HCT116 (cell line): ENCODE measurements at regions not wholly inside any gene's neighbourhood (a gene's known extent, or its start where the extent isn't known, plus 50 kb on each side); places are given as distances from the start of the nearest gene placed in this dataset.

Experiments
- ATAC-seq: fragments of 200-7000 bp; cut with Tn5 transposase; 2 replicates; pipeline ENCODE4 v1.9.1; 2020; ENCODE audit warnings: mild to moderate bottlenecking, moderate library complexity
- BruUV-seq: library from RNA; stranded (reverse); fragments of 400-500 nt; replicated peaks from 2 replicates; lab custom pipeline; 2021; lab: Mats Ljungman, UMichigan
- CTCF ChIA-PET: fragments of 300-600 bp; sonication (Branson Sonifier 250); formaldehyde crosslinking; loops from one replicate; lab custom pipeline; 2021; ENCODE audit warnings: antibody characterized with exemption; lab: Charles Lee
- POLR2A ChIA-PET: fragments of 300-600, 350-600 bp; sonication (Branson Sonifier 250); formaldehyde crosslinking; loops from one replicate; lab custom pipeline; 2021; ENCODE audit warnings: antibody characterized with exemption; lab: Charles Lee
- RAD21 ChIA-PET, 2 experiments: fragments of 300-600 bp; sonication (Branson Sonifier 250); formaldehyde crosslinking; loops; one replicate each; lab custom pipeline; 2023; ENCODE audit warnings: low total read pairs in 2 of 2; ENCODE audit not compliant: uncharacterized antibody in 2 of 2, unreplicated experiment in 2 of 2, low non-redundant PET in 1 of 2; lab: Charles Lee
- DNase-seq: peaks from one replicate; pipeline ENCODE4 v3.0.0-alpha.2; 2010; ENCODE audit warnings: low read depth, low spot score
- H2AFZ ChIP-seq: fragments of 200-600 bp; shearing (Covaris generic), sonication (generic); 2 replicates; pipeline ENCODE4 v1.6.1; 2017; ENCODE audit warnings: low read depth, mixed run types, mixed read lengths, antibody characterized with exemption, low read length; ENCODE audit not compliant: poor library complexity, severe bottlenecking
- H3K27ac ChIP-seq: 2 replicates; pipeline ENCODE4 v1.5.1; 2012; ENCODE audit warnings: low read depth, low read length
- H3K27me3 ChIP-seq: fragments of 200-600 bp; sonication (generic); 2 replicates; pipeline ENCODE4 v1.6.1; 2016; ENCODE audit warnings: mixed run types, low read length, mixed read lengths; ENCODE audit not compliant: insufficient read depth
- H3K36me3 ChIP-seq, 2 experiments: fragments of 200-500 bp in 1 of 2; fragments of 200-600 bp in 1 of 2; sonication (Bioruptor generic) in 1 of 2; sonication (generic) in 1 of 2; 2 replicates each; pipeline versions ENCODE4 v1.5.1 to v1.6.1; 2014 to 2016; ENCODE audit warnings: low read length in 2 of 2, inconsistent platforms in 1 of 2, mixed read lengths in 1 of 2, mixed run types in 1 of 2; ENCODE audit not compliant: insufficient read depth in 2 of 2, control insufficient read depth in 1 of 2
- H3K4me1 ChIP-seq, 2 experiments: fragments of 200-600 bp in 1 of 2; sonication (generic) in 1 of 2; 2 replicates each; pipeline versions ENCODE4 v1.5.1 to v1.6.1; 2012 to 2017; ENCODE audit warnings: low read length in 2 of 2, inconsistent platforms in 1 of 2, mild to moderate bottlenecking in 1 of 2, mixed read lengths in 1 of 2, mixed run types in 1 of 2, moderate library complexity in 1 of 2; ENCODE audit not compliant: insufficient read depth in 2 of 2, control insufficient read depth in 1 of 2
- H3K4me2 ChIP-seq: fragments of 200-600 bp; sonication (generic); 2 replicates; pipeline ENCODE4 v1.6.1; 2017; ENCODE audit warnings: mixed run types, low read length, mixed read lengths
- H3K4me3 ChIP-seq, 2 experiments: fragments of 200-600 bp in 1 of 2; sonication (generic) in 1 of 2; replicated peaks in 1 of 2; 2 replicates each; pipeline ENCODE4 v1.5.1; 2011 to 2016; ENCODE audit warnings: low read length in 2 of 2, control low read depth in 1 of 2, low read depth in 1 of 2, mild to moderate bottlenecking in 1 of 2, mixed read lengths in 1 of 2, mixed run types in 1 of 2
- H3K79me2 ChIP-seq: fragments of 200-600 bp; sonication (generic); 2 replicates; pipeline ENCODE4 v1.6.1; 2017; ENCODE audit warnings: mild to moderate bottlenecking, mixed run types, low read length, moderate library complexity, mixed read lengths; ENCODE audit not compliant: insufficient read depth
- H3K9ac ChIP-seq: fragments of 200-600 bp; sonication (generic); 2 replicates; pipeline ENCODE4 v1.6.1; 2016; ENCODE audit warnings: low read length, mixed read lengths
- H3K9me2 ChIP-seq: fragments of 200-600 bp; sonication (generic), shearing (Covaris generic); 2 replicates; pipeline ENCODE4 v1.6.1; 2017; ENCODE audit warnings: mixed run types, mild to moderate bottlenecking, moderate library complexity; ENCODE audit not compliant: insufficient read depth
- H3K9me3 ChIP-seq, 2 experiments: fragments of 200-500 bp in 1 of 2; fragments of 200-600 bp in 1 of 2; sonication (Bioruptor generic) in 1 of 2; sonication (generic) in 1 of 2; 2 replicates each; pipeline ENCODE4 v1.6.1; 2014 to 2017; ENCODE audit warnings: low read length in 2 of 2, mixed read lengths in 2 of 2, inconsistent platforms in 1 of 2, low read depth in 1 of 2, mild to moderate bottlenecking in 1 of 2, mixed run types in 1 of 2, moderate library complexity in 1 of 2; ENCODE audit not compliant: control insufficient read depth in 1 of 2, insufficient read depth in 1 of 2
- H4K20me1 ChIP-seq: fragments of 200-600 bp; sonication (generic), shearing (Covaris generic); 2 replicates; pipeline ENCODE4 v1.6.1; 2017; ENCODE audit warnings: mixed run types, mild to moderate bottlenecking, moderate library complexity; ENCODE audit not compliant: insufficient read depth
- ATF3 ChIP-seq: IDR thresholded peaks from 2 replicates; pipeline ENCODE4 v1.6.1; 2012
- CEBPB ChIP-seq: IDR thresholded peaks from 2 replicates; pipeline ENCODE4 v1.6.1; 2012; ENCODE audit warnings: low read depth
- CTCF ChIP-seq, 3 experiments: fragments of 200-600 bp in 1 of 3; sonication (generic) in 1 of 3; IDR thresholded peaks in 2 of 3; conservative IDR thresholded peaks in 1 of 3; 2 replicates each; pipeline ENCODE4 v1.5.1; 2012 to 2017; ENCODE audit warnings: low read depth in 2 of 3, low read length in 2 of 3, antibody characterized with exemption in 1 of 3, borderline replicate concordance in 1 of 3, control low read depth in 1 of 3, mild to moderate bottlenecking in 1 of 3, mixed read lengths in 1 of 3, mixed run types in 1 of 3, moderate library complexity in 1 of 3; ENCODE audit not compliant: insufficient read depth in 1 of 3
- EGR1 ChIP-seq: IDR thresholded peaks from 2 replicates; pipeline ENCODE4 v1.6.1; 2012; ENCODE audit warnings: low read depth
- ELF1 ChIP-seq: IDR thresholded peaks from 2 replicates; pipeline ENCODE4 v1.6.1; 2012; ENCODE audit warnings: low read depth, borderline replicate concordance
- EZH2phosphoT487 ChIP-seq: fragments of 200-600 bp; IDR thresholded peaks from 2 replicates; pipeline ENCODE4 v1.6.1; 2018; ENCODE audit warnings: antibody characterized with exemption, borderline replicate concordance
- FOSL1 ChIP-seq: IDR thresholded peaks from 2 replicates; pipeline ENCODE4 v1.6.1; 2012; ENCODE audit warnings: low read depth
- JUND ChIP-seq: IDR thresholded peaks from 2 replicates; pipeline ENCODE4 v1.6.1; 2012
- MAX ChIP-seq: IDR thresholded peaks from 2 replicates; pipeline ENCODE4 v1.6.1; 2012
- POLR2A ChIP-seq: IDR thresholded peaks from 2 replicates; pipeline ENCODE4 v1.7.0; 2011; ENCODE audit warnings: borderline replicate concordance; ENCODE audit not compliant: insufficient read depth, insufficient read length; ENCODE audit errors: extremely low read depth
- POLR2AphosphoS5 ChIP-seq: IDR thresholded peaks from 2 replicates; pipeline ENCODE4 v1.6.1; 2011; ENCODE audit warnings: mild to moderate bottlenecking, low read depth, low read length, moderate library complexity
- RAD21 ChIP-seq: IDR thresholded peaks from 2 replicates; pipeline ENCODE4 v1.6.1; 2012; ENCODE audit warnings: low read depth, mild to moderate bottlenecking
- SIN3A ChIP-seq: IDR thresholded peaks from 2 replicates; pipeline ENCODE4 v1.6.1; 2012; ENCODE audit warnings: low read depth
- SP1 ChIP-seq: IDR thresholded peaks from 2 replicates; pipeline ENCODE4 v1.6.1; 2012; ENCODE audit warnings: low read depth
- SRF ChIP-seq: IDR thresholded peaks from 2 replicates; pipeline ENCODE4 v1.6.1; 2012; ENCODE audit warnings: low read depth
- YY1 ChIP-seq: IDR thresholded peaks from 2 replicates; pipeline ENCODE4 v1.6.1; 2011; ENCODE audit warnings: low read length, low read depth, moderate library complexity, mild to moderate bottlenecking; ENCODE audit not compliant: insufficient replicate concordance; ENCODE audit errors: extremely low read depth
- ZBTB33 ChIP-seq: IDR thresholded peaks from 2 replicates; pipeline ENCODE4 v1.6.1; 2011; ENCODE audit warnings: mild to moderate bottlenecking, low read length, moderate library complexity; ENCODE audit not compliant: insufficient replicate concordance; ENCODE audit errors: extremely low read depth
- ZFX ChIP-seq: fragments of 450-650 bp; IDR thresholded peaks from 2 replicates; pipeline ENCODE4 v1.6.1; 2017
- intact Hi-C: fragments of 100-400 bp; cut with micrococcal nuclease; formaldehyde crosslinking; loops from 2 replicates; pipeline ENCODE4 v1.10.0; 2022

GRCh38 chr10:62561151-62561550 is 187.0 kb downstream of the ZNF365 start:
- Histone ChIP-seq H2AFZ (no peak overlapping the region), H3K4me2 (no peak overlapping the region), H3K27me3 (no peaks in the 10 kb centered on the region), H3K79me2 (no peaks in the 10 kb centered on the region), H3K36me3 (no peaks in the 10 kb centered on the region), H3K27ac (no peak overlapping the region), H3K9me2 (no peaks in the 10 kb centered on the region), H4K20me1 (no peaks in the 10 kb centered on the region), H3K4me1 (no peaks in the 10 kb centered on the region), H3K9ac (no peak overlapping the region), H3K9me3 (no peaks in the 10 kb centered on the region), H3K4me3 (no peak overlapping the region)
- no TSS peak for BruUV-seq
- POLR2A ChIA-PET: no interaction called here
- ATAC-seq (no peak), DNase-seq (no peak)
- CTCF ChIA-PET: no interaction called here
- TF ChIP-seq POLR2AphosphoS5 (no peak), ZFX (no peak), FOSL1 (no peak), RAD21 (no peak), EGR1 (no peak), JUND (no peak), CTCF (IDR thresholded peaks at IDR 0.05 in 2 of 3, conservative IDR thresholded peaks at IDR 0.05 in 1 of 3; ENCODE audit: borderline replicate concordance in 1 of 3, insufficient read depth in 1 of 3, low read depth in 2 of 3, low read length in 2 of 3) (no peak), CEBPB (no peak), ZBTB33 (no peak), ELF1 (no peak), POLR2A (no peak), SP1 (no peak), YY1 (no peak), MAX (no peak), ATF3 (no peak), SRF (no peak), EZH2phosphoT487 (no peak), SIN3A (no peak)
- intact Hi-C loops: no loop called here
- RAD21 ChIA-PET: no interaction called here
